ENCODE measurements at regions not wholly inside any gene's neighbourhood (a gene's known extent, or its start where the extent isn't known, plus 50 kb on each side); places are given as distances from the start of the nearest gene placed in this dataset.

DNA sequence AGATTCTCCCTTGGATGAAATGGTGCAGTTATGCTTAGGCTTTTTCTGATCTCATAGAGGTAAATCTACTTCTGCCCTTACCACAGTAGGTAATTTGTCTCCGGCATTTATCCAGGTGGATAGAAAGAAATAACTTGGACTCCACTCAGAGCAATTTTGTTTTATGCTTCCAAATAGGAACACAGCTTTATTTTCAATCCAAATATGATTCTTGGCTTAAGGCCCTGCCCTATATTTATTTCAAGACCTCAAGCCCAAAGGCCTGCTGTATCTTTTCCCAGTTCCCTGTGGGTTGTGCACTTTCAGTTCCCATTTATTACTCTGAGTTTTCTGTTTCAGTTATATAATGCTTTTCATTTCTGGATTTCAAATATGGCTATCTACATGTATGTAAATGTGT, 274.2 kb upstream of the SMC2 start (continued):
- TF ChIP-seq, protein P1, sequence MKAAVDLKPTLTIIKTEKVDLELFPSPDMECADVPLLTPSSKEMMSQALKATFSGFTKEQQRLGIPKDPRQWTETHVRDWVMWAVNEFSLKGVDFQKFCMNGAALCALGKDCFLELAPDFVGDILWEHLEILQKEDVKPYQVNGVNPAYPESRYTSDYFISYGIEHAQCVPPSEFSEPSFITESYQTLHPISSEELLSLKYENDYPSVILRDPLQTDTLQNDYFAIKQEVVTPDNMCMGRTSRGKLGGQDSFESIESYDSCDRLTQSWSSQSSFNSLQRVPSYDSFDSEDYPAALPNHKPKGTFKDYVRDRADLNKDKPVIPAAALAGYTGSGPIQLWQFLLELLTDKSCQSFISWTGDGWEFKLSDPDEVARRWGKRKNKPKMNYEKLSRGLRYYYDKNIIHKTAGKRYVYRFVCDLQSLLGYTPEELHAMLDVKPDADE (IDR thresholded peaks at IDR 0.05), result no peak
- TF ChIP-seq POLR2AphosphoS5 (IDR thresholded peaks at IDR 0.05; ENCODE audit: low read depth) (no peak), ZNF114 (CRISPR knock-in tag; IDR thresholded peaks at IDR 0.05) (no peak)

DNA sequence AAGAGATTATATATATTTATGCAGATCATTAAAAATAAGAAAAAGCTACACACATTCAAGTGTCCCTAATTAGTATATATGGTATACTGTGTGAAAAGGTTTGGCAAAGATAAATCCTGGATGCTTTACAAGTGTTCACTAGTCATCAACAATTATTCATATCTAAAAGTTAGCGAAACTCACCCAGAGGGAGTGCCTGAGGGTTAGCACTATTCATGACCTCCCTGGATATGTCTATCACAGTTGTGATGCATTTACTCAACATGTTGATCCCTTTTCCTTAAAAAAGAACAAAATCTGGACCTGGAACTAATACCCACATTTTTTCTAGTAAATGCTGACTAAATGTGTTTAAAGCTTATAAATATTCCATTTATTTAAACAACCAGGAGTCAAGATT, 273.0 kb upstream of the SMC2 start:
- ATAC-seq, result no peak
- no peaks in the 10 kb centered on the region for H3F3A ChIP-seq (replicated peaks; ENCODE audit: low read depth)

More for the DNA sequence above, 273.0 kb upstream of the SMC2 start:
- no peak overlapping the region for H3K4me3 Mint-ChIP-seq
- DNase-seq (ENCODE audit: low spot score), result no peak
- no peak overlapping the region for H3K27ac ChIP-seq (ENCODE audit: low read depth)
- no peak overlapping the region for H2AFZ ChIP-seq
- no peaks in the 10 kb centered on the region for H3K4me1 ChIP-seq (ENCODE audit: insufficient read depth)
- H3K9me3 Mint-ChIP-seq, result peaks cover 82% of the 10 kb centered on the region
- H3K36me3 Mint-ChIP-seq (ENCODE audit: low read depth), result peaks cover 3% of the 10 kb centered on the region; the same call in 1 of the 3 replicates
- no peaks in the 10 kb centered on the region for H4K20me1 ChIP-seq (replicated peaks; ENCODE audit: insufficient read depth)
- H3K36me3 ChIP-seq (ENCODE audit: insufficient read depth), result peaks cover 7% of the 10 kb centered on the region; the same call in 1 of the 2 replicates
- no peak overlapping the region for H3K4me3 ChIP-seq
- H3K4me1 Mint-ChIP-seq, result no peaks in the 10 kb centered on the region
- no peaks in the 10 kb centered on the region for H3K27me3 ChIP-seq (ENCODE audit: insufficient read depth)
- no peak overlapping the region for H3K27ac Mint-ChIP-seq
- no peaks in the 10 kb centered on the region for H3K9me2 ChIP-seq (ENCODE audit: insufficient read depth)
- no peak overlapping the region for H3K4me2 ChIP-seq
- H3K27me3 Mint-ChIP-seq (ENCODE audit: insufficient read depth, low read depth, poor library complexity), result no peaks in the 10 kb centered on the region
- TF ChIP-seq CREB1 (CRISPR knock-in tag; IDR thresholded peaks at IDR 0.05; ENCODE audit: low read depth), result no peak
- no peak for TF ChIP-seq NANOG (IDR thresholded peaks at IDR 0.05; ENCODE audit: borderline replicate concordance)
- TF ChIP-seq, protein P2, sequence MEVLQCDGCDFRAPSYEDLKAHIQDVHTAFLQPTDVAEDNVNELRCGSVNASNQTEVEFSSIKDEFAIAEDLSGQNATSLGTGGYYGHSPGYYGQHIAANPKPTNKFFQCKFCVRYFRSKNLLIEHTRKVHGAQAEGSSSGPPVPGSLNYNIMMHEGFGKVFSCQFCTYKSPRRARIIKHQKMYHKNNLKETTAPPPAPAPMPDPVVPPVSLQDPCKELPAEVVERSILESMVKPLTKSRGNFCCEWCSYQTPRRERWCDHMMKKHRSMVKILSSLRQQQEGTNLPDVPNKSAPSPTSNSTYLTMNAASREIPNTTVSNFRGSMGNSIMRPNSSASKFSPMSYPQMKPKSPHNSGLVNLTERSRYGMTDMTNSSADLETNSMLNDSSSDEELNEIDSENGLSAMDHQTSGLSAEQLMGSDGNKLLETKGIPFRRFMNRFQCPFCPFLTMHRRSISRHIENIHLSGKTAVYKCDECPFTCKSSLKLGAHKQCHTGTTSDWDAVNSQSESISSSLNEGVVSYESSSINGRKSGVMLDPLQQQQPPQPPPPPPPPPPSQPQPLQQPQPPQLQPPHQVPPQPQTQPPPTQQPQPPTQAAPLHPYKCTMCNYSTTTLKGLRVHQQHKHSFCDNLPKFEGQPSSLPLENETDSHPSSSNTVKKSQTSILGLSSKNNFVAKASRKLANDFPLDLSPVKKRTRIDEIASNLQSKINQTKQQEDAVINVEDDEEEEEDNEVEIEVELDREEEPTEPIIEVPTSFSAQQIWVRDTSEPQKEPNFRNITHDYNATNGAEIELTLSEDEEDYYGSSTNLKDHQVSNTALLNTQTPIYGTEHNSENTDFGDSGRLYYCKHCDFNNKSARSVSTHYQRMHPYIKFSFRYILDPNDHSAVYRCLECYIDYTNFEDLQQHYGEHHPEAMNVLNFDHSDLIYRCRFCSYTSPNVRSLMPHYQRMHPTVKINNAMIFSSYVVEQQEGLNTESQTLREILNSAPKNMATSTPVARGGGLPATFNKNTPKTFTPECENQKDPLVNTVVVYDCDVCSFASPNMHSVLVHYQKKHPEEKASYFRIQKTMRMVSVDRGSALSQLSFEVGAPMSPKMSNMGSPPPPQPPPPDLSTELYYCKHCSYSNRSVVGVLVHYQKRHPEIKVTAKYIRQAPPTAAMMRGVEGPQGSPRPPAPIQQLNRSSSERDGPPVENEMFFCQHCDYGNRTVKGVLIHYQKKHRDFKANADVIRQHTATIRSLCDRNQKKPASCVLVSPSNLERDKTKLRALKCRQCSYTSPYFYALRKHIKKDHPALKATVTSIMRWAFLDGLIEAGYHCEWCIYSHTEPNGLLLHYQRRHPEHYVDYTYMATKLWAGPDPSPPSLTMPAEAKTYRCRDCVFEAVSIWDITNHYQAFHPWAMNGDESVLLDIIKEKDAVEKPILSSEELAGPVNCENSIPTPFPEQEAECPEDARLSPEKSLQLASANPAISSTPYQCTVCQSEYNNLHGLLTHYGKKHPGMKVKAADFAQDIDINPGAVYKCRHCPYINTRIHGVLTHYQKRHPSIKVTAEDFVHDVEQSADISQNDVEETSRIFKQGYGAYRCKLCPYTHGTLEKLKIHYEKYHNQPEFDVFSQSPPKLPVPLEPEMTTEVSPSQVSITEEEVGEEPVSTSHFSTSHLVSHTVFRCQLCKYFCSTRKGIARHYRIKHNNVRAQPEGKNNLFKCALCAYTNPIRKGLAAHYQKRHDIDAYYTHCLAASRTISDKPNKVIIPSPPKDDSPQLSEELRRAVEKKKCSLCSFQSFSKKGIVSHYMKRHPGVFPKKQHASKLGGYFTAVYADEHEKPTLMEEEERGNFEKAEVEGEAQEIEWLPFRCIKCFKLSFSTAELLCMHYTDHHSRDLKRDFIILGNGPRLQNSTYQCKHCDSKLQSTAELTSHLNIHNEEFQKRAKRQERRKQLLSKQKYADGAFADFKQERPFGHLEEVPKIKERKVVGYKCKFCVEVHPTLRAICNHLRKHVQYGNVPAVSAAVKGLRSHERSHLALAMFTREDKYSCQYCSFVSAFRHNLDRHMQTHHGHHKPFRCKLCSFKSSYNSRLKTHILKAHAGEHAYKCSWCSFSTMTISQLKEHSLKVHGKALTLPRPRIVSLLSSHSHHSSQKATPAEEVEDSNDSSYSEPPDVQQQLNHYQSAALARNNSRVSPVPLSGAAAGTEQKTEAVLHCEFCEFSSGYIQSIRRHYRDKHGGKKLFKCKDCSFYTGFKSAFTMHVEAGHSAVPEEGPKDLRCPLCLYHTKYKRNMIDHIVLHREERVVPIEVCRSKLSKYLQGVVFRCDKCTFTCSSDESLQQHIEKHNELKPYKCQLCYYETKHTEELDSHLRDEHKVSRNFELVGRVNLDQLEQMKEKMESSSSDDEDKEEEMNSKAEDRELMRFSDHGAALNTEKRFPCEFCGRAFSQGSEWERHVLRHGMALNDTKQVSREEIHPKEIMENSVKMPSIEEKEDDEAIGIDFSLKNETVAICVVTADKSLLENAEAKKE (CRISPR knock-in tag; IDR thresholded peaks at IDR 0.05), result no peak
- no peak for TF ChIP-seq ZNF114 (CRISPR knock-in tag; IDR thresholded peaks at IDR 0.05)
- TF ChIP-seq POLR2AphosphoS5 (IDR thresholded peaks at IDR 0.05; ENCODE audit: low read depth), result no peak
- TF ChIP-seq, protein P1 (IDR thresholded peaks at IDR 0.05), result no peak
- no peak for TF ChIP-seq EZH2phosphoT487 (IDR thresholded peaks at IDR 0.05; ENCODE audit: unreplicated experiment)
- TF ChIP-seq JUNB (IDR thresholded peaks at IDR 0.05; ENCODE audit: unreplicated experiment), result no peak
- no peak for TF ChIP-seq EZH2 (IDR thresholded peaks at IDR 0.05; ENCODE audit: low read depth, unreplicated experiment)
- H3K79me2 ChIP-seq (replicated peaks; ENCODE audit: insufficient read depth), result no peaks in the 10 kb centered on the region
